Neural cell (in vitro differentiated cells): ENCODE measurements at regions not wholly inside any gene's neighbourhood (a gene's known extent, or its start where the extent isn't known, plus 50 kb on each side); places are given as distances from the start of the nearest gene placed in this dataset.

Experiments used
- H2AFZ ChIP-seq: fragments of 200-600, 300-800 bp; sonication (generic), shearing (Covaris generic); 2 replicates; pipeline ENCODE4 v1.6.0; 2014; ENCODE audit warnings: low read depth, mild to moderate bottlenecking, antibody characterized with exemption, low read length, moderate library complexity
- H3F3A ChIP-seq: fragments of 200-600 bp; shearing (Covaris generic); 2 replicates; pipeline ENCODE4 v1.6.1; 2016; ENCODE audit warnings: mild to moderate bottlenecking, moderate library complexity, mixed read lengths, antibody characterized with exemption, low read length; ENCODE audit not compliant: insufficient read depth, poor library complexity, severe bottlenecking
- H3K27ac ChIP-seq: fragments of 200-600, 300-800 bp; sonication (generic), shearing (Covaris generic); 2 replicates; pipeline ENCODE4 v1.5.1; 2014; ENCODE audit warnings: mild to moderate bottlenecking, low read length, moderate library complexity
- H3K27me3 ChIP-seq: fragments of 300-800, 200-600 bp; sonication (generic), shearing (Covaris generic); 2 replicates; pipeline ENCODE4 v1.6.0; 2014; ENCODE audit warnings: mild to moderate bottlenecking, low read depth, low read length, moderate library complexity; ENCODE audit not compliant: insufficient read depth
- H3K36me3 ChIP-seq: fragments of 300-800, 200-600 bp; sonication (generic), shearing (Covaris generic); 2 replicates; pipeline ENCODE4 v1.5.1; 2014; ENCODE audit warnings: mild to moderate bottlenecking, antibody characterized with exemption, low read length, moderate library complexity; ENCODE audit not compliant: insufficient read depth
- H3K4me2 ChIP-seq: fragments of 300-800, 200-600 bp; sonication (generic), shearing (Covaris generic); 2 replicates; pipeline ENCODE4 v1.6.0; 2014; ENCODE audit warnings: mild to moderate bottlenecking, low read length
- H3K4me3 ChIP-seq: fragments of 300-800, 200-600 bp; sonication (generic), shearing (Covaris generic); 2 replicates; pipeline ENCODE4 v1.5.1; 2014; ENCODE audit warnings: mild to moderate bottlenecking, low read length, moderate library complexity
- H3K79me2 ChIP-seq: fragments of 200-600 bp; shearing (Covaris generic); replicated peaks from 2 replicates; pipeline ENCODE4 v1.6.0; 2014; ENCODE audit warnings: mild to moderate bottlenecking, low read length, moderate library complexity; ENCODE audit not compliant: insufficient read depth
- H3K9ac ChIP-seq: fragments of 300-800, 200-600 bp; sonication (generic), shearing (Covaris generic); 2 replicates; pipeline ENCODE4 v1.6.1; 2016; ENCODE audit warnings: mild to moderate bottlenecking, low read length, mixed read lengths
- H3K9me2 ChIP-seq: fragments of 200-600 bp; shearing (Covaris generic); 2 replicates; pipeline ENCODE4 v1.6.1; 2016; ENCODE audit warnings: mild to moderate bottlenecking, low read length, mixed read lengths; ENCODE audit not compliant: insufficient read depth
- H3K9me3 ChIP-seq: fragments of 200-600, 300-800 bp; sonication (generic), shearing (Covaris generic); 2 replicates; pipeline ENCODE4 v1.6.1; 2016; ENCODE audit warnings: mild to moderate bottlenecking, mixed run types, low read length, moderate library complexity, mixed read lengths
- H4K20me1 ChIP-seq: fragments of 200-600 bp; shearing (Covaris generic); 2 replicates; pipeline ENCODE4 v1.6.1; 2016; ENCODE audit warnings: mild to moderate bottlenecking, mixed run types; ENCODE audit not compliant: insufficient read depth
- CTCF ChIP-seq: fragments of 450-650 bp; IDR thresholded peaks from 2 replicates; pipeline ENCODE4 v1.5.1; 2014; ENCODE audit warnings: antibody characterized with exemption, mild to moderate bottlenecking, moderate library complexity; ENCODE audit not compliant: poor library complexity, severe bottlenecking
- EP300 ChIP-seq: fragments of 450-650 bp; conservative IDR thresholded peaks from 2 replicates; pipeline ENCODE4 v1.6.1; 2014; ENCODE audit warnings: antibody characterized with exemption, mild to moderate bottlenecking, moderate library complexity; ENCODE audit not compliant: poor library complexity, severe bottlenecking
- EZH2 ChIP-seq: fragments of 200-600, 300-800 bp; shearing (Covaris generic), sonication (generic); IDR thresholded peaks from 2 replicates; pipeline ENCODE4 v1.6.1; 2014; ENCODE audit warnings: antibody characterized with exemption, low read length, borderline replicate concordance, mild to moderate bottlenecking; ENCODE audit not compliant: insufficient read depth, poor library complexity, severe bottlenecking
- MXI1 ChIP-seq: fragments of 450-650 bp; conservative IDR thresholded peaks from 2 replicates; pipeline ENCODE4 v1.6.1; 2014; ENCODE audit warnings: antibody characterized with exemption, mild to moderate bottlenecking; ENCODE audit not compliant: poor library complexity, severe bottlenecking
- POLR2AphosphoS5 ChIP-seq: IDR thresholded peaks from 2 replicates; pipeline ENCODE4 v1.6.1; 2012
- RAD21 ChIP-seq: fragments of 450-650 bp; conservative IDR thresholded peaks from 2 replicates; pipeline ENCODE4 v1.6.1; 2014; ENCODE audit warnings: antibody characterized with exemption, mild to moderate bottlenecking, moderate library complexity
- REST ChIP-seq: IDR thresholded peaks from 2 replicates; pipeline ENCODE4 v1.6.1; 2012; ENCODE audit warnings: borderline replicate concordance
- SMC3 ChIP-seq: fragments of 450-650 bp; conservative IDR thresholded peaks from 2 replicates; pipeline ENCODE4 v1.6.1; 2014; ENCODE audit warnings: antibody characterized with exemption, mild to moderate bottlenecking, moderate library complexity; ENCODE audit not compliant: poor library complexity
- TAF1 ChIP-seq: IDR thresholded peaks from 2 replicates; pipeline ENCODE4 v1.6.1; 2012; ENCODE audit warnings: low read depth

- Histone ChIP-seq H3F3A (no peaks in the 10 kb centered on the region), H3K27me3 (no peaks in the 10 kb centered on the region), H3K4me2 (no peak overlapping the region), H3K36me3 (no peaks in the 10 kb centered on the region), H4K20me1 (no peaks in the 10 kb centered on the region), H2AFZ (no peak overlapping the region), H3K9ac (no peak overlapping the region), H3K9me2 (no peaks in the 10 kb centered on the region), H3K4me3 (no peak overlapping the region), H3K9me3 (no peaks in the 10 kb centered on the region), H3K79me2 (no peaks in the 10 kb centered on the region), H3K27ac (no peak overlapping the region)
- TF ChIP-seq TAF1 (no peak), POLR2AphosphoS5 (no peak), CTCF (no peak), SMC3 (no peak), EP300 (no peak), MXI1 (no peak), REST (no peak), RAD21 (no peak), EZH2 (no peak)
Observed at GRCh38 chr13:76512721-76513145, 373.5 kb downstream of the KCTD12 start.

GRCh38 chr13:76505437-76505836 is 380.8 kb downstream of the KCTD12 start:
- H3K79me2 ChIP-seq = no peaks in the 10 kb centered on the region
- TF ChIP-seq EZH2 (no peak), POLR2AphosphoS5 (no peak), MXI1 (no peak), SMC3 (no peak), CTCF (no peak), TAF1 (no peak), REST (no peak), EP300 (no peak), RAD21 (no peak)

More at GRCh38 chr13:76505437-76505836, 380.8 kb downstream of the KCTD12 start:
- Histone ChIP-seq H3K27me3 (no peaks in the 10 kb centered on the region), H3K9me3 (no peaks in the 10 kb centered on the region), H3K27ac (no peak overlapping the region), H3K36me3 (no peaks in the 10 kb centered on the region), H3K9me2 (no peaks in the 10 kb centered on the region), H3F3A (no peaks in the 10 kb centered on the region), H2AFZ (no peak overlapping the region), H4K20me1 (no peaks in the 10 kb centered on the region), H3K4me2 (no peak overlapping the region), H3K4me3 (no peak overlapping the region), H3K9ac (no peak overlapping the region)
